ENCODE measurements at regions not wholly inside any gene's neighbourhood (a gene's known extent, or its start where the extent isn't known, plus 50 kb on each side); places are given as distances from the start of the nearest gene placed in this dataset.

DNA sequence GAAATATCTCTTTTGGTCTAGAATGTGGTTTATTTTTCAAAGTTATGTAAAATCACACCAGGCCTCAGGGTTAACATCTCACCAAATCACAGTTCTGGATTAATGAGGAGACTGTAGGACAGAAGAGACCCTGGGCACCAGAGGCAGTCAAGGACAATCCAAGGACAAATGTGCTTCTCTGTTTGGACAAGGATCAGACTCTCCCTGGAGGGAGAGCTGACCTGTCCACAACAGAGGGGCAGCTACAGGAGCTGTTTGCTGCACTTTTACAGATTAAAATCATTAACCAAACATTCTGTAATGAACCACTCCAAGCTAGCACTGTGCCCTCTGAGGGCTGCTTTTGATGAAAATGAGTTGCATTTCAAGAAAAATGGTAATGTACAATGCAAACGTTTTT lies 690.6 kb upstream of the SLC8A1 start:
- ATAC-seq (ENCODE audit: low read depth): no peak
- no peak for TF ChIP-seq CTCF (IDR thresholded peaks at IDR 0.05; ENCODE audit: poor library complexity, severe bottlenecking)
- Histone ChIP-seq H3K4me1 (ENCODE audit: insufficient read depth, poor library complexity, severe bottlenecking) (no peaks in the 10 kb centered on the region), H3K27ac (ENCODE audit: poor library complexity, severe bottlenecking) (no peak overlapping the region), H3K27me3 (ENCODE audit: insufficient read depth, poor library complexity, severe bottlenecking) (no peaks in the 10 kb centered on the region), H3K36me3 (ENCODE audit: low read depth) (no peaks in the 10 kb centered on the region), H3K9me3 (ENCODE audit: severe bottlenecking) (no peaks in the 10 kb centered on the region), H3K4me3 (ENCODE audit: severe bottlenecking) (no peak overlapping the region)
- DNase-seq (ENCODE audit: low spot score): no peak

DNA sequence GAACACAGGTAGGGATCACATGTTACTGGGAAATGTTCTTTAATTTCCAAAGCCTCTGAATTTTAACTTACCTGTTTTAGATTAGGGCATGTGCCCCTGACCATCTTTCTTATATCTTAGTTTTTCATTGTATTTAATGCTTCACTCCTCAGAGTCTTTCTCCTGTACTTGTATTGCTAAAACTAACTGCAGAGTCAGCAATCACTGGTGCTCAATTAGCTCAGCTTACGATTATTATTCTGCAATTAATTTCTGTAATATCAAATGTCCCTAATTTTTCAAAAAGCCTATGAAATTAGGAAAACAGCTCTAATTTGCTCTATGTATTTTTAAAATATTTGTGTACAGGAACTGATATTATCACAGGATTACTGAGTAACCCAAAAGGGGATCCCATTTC lies 693.2 kb upstream of the SLC8A1 start:
- Histone ChIP-seq H3K4me1 (ENCODE audit: insufficient read depth, poor library complexity, severe bottlenecking) (no peaks in the 10 kb centered on the region), H3K27me3 (ENCODE audit: insufficient read depth, poor library complexity, severe bottlenecking) (no peaks in the 10 kb centered on the region), H3K36me3 (ENCODE audit: low read depth) (no peaks in the 10 kb centered on the region), H3K27ac (ENCODE audit: poor library complexity, severe bottlenecking) (no peak overlapping the region), H3K4me3 (ENCODE audit: severe bottlenecking) (no peak overlapping the region), H3K9me3 (ENCODE audit: severe bottlenecking) (no peaks in the 10 kb centered on the region)
- ATAC-seq (ENCODE audit: low read depth) (no peak), DNase-seq (ENCODE audit: low spot score) (no peak)
- TF ChIP-seq CTCF (IDR thresholded peaks at IDR 0.05; ENCODE audit: poor library complexity, severe bottlenecking): no peak

DNA sequence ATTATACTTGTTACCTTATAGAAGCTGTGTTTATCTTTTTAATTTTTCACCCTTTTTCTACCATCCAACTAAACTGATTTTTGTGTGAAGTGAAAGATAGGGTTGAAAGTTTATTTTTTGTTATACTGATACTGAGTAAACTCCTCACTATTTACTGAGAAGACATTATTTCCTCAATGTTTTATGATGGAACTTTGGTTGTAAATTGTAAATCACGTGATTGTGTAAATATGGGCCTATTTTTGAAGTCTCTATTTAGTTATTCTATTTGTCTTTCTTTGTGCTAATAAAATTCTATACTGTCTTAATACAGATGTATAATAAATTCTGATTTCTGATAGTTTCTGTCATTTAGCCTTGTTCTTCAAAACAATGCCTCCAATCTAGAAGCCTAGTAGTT lies 697.2 kb upstream of the SLC8A1 start:
- Histone ChIP-seq H3K4me3 (ENCODE audit: severe bottlenecking) (no peak overlapping the region), H3K4me1 (ENCODE audit: insufficient read depth, poor library complexity, severe bottlenecking) (no peaks in the 10 kb centered on the region), H3K9me3 (ENCODE audit: severe bottlenecking) (no peaks in the 10 kb centered on the region), H3K27me3 (ENCODE audit: insufficient read depth, poor library complexity, severe bottlenecking) (no peaks in the 10 kb centered on the region), H3K27ac (ENCODE audit: poor library complexity, severe bottlenecking) (no peak overlapping the region), H3K36me3 (ENCODE audit: low read depth) (no peaks in the 10 kb centered on the region)
- DNase-seq (ENCODE audit: low spot score) (no peak), ATAC-seq (ENCODE audit: low read depth) (no peak)
- TF ChIP-seq CTCF (IDR thresholded peaks at IDR 0.05; ENCODE audit: poor library complexity, severe bottlenecking): no peak

DNA sequence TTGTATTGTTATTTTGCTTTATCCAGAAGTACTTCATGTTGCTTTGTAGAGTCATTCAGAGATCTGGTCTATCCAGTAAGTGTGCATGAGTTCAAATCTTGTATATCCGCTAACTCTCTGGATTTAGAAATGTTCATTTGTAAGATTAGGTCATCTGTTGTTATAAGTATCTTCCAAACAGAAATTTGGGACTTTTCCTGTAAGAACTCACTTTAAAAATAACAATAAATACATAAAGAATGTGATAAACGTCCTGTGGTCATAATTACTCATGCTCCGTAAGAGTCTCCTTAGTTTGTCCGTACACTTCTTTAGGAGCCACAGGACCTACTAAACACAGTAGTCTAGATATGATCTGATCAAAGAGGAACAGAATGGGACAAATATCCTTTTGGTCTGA lies 699.9 kb upstream of the SLC8A1 start:
- H3K36me3 ChIP-seq (ENCODE audit: low read depth): no peaks in the 10 kb centered on the region
- H3K9me3 ChIP-seq (ENCODE audit: severe bottlenecking): no peaks in the 10 kb centered on the region
- H3K27ac ChIP-seq (ENCODE audit: poor library complexity, severe bottlenecking): no peak overlapping the region
- H3K4me1 ChIP-seq (ENCODE audit: insufficient read depth, poor library complexity, severe bottlenecking): no peaks in the 10 kb centered on the region
- no peak for ATAC-seq (ENCODE audit: low read depth)
- no peak overlapping the region for H3K4me3 ChIP-seq (ENCODE audit: severe bottlenecking)
- no peaks in the 10 kb centered on the region for H3K27me3 ChIP-seq (ENCODE audit: insufficient read depth, poor library complexity, severe bottlenecking)
- no peak for DNase-seq (ENCODE audit: low spot score)
- no peak for TF ChIP-seq CTCF (IDR thresholded peaks at IDR 0.05; ENCODE audit: poor library complexity, severe bottlenecking)

DNA sequence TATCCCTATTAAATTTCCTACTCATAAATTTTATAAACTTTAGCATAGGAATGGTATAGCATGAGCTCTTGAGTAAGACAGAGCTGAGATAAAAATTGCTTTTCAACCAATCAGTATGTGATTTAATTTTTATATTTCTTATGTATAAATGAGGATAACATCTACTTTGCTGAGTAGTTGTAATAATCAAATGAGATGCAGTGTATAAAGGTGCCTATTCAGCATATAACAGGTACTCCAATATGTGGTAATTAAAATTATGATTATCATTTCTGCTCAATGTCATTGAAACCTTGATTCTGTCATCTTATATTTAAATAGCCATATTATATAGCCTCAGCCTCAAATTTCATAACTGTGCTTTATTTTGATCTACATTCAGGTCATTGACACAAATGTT lies 700.4 kb upstream of the SLC8A1 start:
- H3K27me3 ChIP-seq (ENCODE audit: insufficient read depth, poor library complexity, severe bottlenecking): no peaks in the 10 kb centered on the region
- no peak overlapping the region for H3K4me3 ChIP-seq (ENCODE audit: severe bottlenecking)
- H3K9me3 ChIP-seq (ENCODE audit: severe bottlenecking): no peaks in the 10 kb centered on the region
- no peak for TF ChIP-seq CTCF (IDR thresholded peaks at IDR 0.05; ENCODE audit: poor library complexity, severe bottlenecking)
- DNase-seq (ENCODE audit: low spot score) (no peak), ATAC-seq (ENCODE audit: low read depth) (no peak)
- no peaks in the 10 kb centered on the region for H3K36me3 ChIP-seq (ENCODE audit: low read depth)
- H3K4me1 ChIP-seq (ENCODE audit: insufficient read depth, poor library complexity, severe bottlenecking): no peaks in the 10 kb centered on the region
- H3K27ac ChIP-seq (ENCODE audit: poor library complexity, severe bottlenecking): no peak overlapping the region

Measured in RWPE2 (cell line).